H1 (cell line): ENCODE measurements at regions not wholly inside any gene's neighbourhood (a gene's known extent, or its start where the extent isn't known, plus 50 kb on each side); places are given as distances from the start of the nearest gene placed in this dataset.

Experiments
- CTCF ChIA-PET: fragments of 300-600 bp; sonication (Branson Sonifier 250); formaldehyde crosslinking; loops from one replicate; lab custom pipeline; 2021; ENCODE audit not compliant: partially characterized antibody; lab: Charles Lee
- POLR2A ChIA-PET: fragments of 300-600 bp; sonication (Branson Sonifier 250); formaldehyde crosslinking; loops from one replicate; lab custom pipeline; 2021; ENCODE audit warnings: inconsistent platforms; ENCODE audit not compliant: partially characterized antibody; lab: Charles Lee
- DNase-seq, 2 experiments: peaks; one replicate each; pipeline versions ENCODE4 v3.0.0 to v3.0.0-alpha.2; 2010 to 2022; ENCODE audit warnings: low spot score in 2 of 2, low read depth in 1 of 2, mixed read lengths in 1 of 2
- FAIRE-seq: peaks from 2 replicates; lab custom pipeline; 2011; peaks lifted over from hg19 to GRCh38; lab: Jason Lieb, UNC
- H2AFZ ChIP-seq: 2 replicates; pipeline ENCODE4 v1.8.1; 2012; ENCODE audit warnings: low read length, inconsistent platforms
- H2AK5ac ChIP-seq: 2 replicates; pipeline ENCODE4 v1.6.1; 2013; ENCODE audit warnings: low read depth, low read length
- H2BK120ac ChIP-seq: replicated peaks from 2 replicates; pipeline ENCODE3; 2013; ENCODE audit warnings: low read depth, low read length, inconsistent platforms
- H2BK12ac ChIP-seq: 2 replicates; pipeline ENCODE4 v1.6.1; 2013; ENCODE audit warnings: low read depth, low read length
- H2BK15ac ChIP-seq: 2 replicates; pipeline ENCODE4 v1.6.1; 2013; ENCODE audit warnings: low read length
- H2BK20ac ChIP-seq: 2 replicates; pipeline ENCODE4 v1.6.1; 2013; ENCODE audit warnings: low read length
- H2BK5ac ChIP-seq: 2 replicates; pipeline ENCODE4 v1.6.1; 2013; ENCODE audit warnings: low read depth, low read length
- H3K14ac ChIP-seq: 2 replicates; pipeline ENCODE4 v1.6.1; 2013; ENCODE audit warnings: inconsistent platforms; ENCODE audit not compliant: insufficient read length
- H3K18ac ChIP-seq: 2 replicates; pipeline ENCODE4 v1.6.1; 2013; ENCODE audit warnings: low read length; ENCODE audit errors: extremely low read depth
- H3K23ac ChIP-seq: 2 replicates; pipeline ENCODE4 v1.6.1; 2013; ENCODE audit warnings: inconsistent platforms; ENCODE audit not compliant: insufficient read length
- H3K23me2 ChIP-seq: 2 replicates; pipeline ENCODE4 v1.6.1; 2013; ENCODE audit warnings: low read depth, low read length
- H3K27ac ChIP-seq: 2 replicates; pipeline ENCODE4 v1.6.1; 2011; ENCODE audit warnings: low read depth, low read length, inconsistent platforms
- H3K27me3 ChIP-seq, 4 experiments: replicated peaks in 1 of 4; 1 replicate in 1 of 4; 2 replicates in 3 of 4; pipeline versions ENCODE4 v1.6.1 to v1.8.1; 2011 to 2013; ENCODE audit warnings: low read length in 3 of 4, mild to moderate bottlenecking in 3 of 4, inconsistent platforms in 2 of 4, mixed read lengths in 2 of 4, moderate library complexity in 1 of 4; ENCODE audit not compliant: control insufficient read depth in 3 of 4, insufficient read depth in 3 of 4; ENCODE audit errors: extremely low read depth in 1 of 4
- H3K36me3 ChIP-seq, 4 experiments: 2 replicates each; pipeline versions ENCODE4 v1.6.1 to v1.8.1; 2011 to 2013; ENCODE audit warnings: mild to moderate bottlenecking in 4 of 4, low read length in 3 of 4, moderate library complexity in 2 of 4, control low read depth in 1 of 4, inconsistent platforms in 1 of 4; ENCODE audit not compliant: insufficient read depth in 4 of 4, control insufficient read depth in 2 of 4
- H3K4ac ChIP-seq: replicated peaks from 2 replicates; pipeline ENCODE3; 2013; ENCODE audit warnings: low read length, low read depth, mixed read lengths, inconsistent platforms; ENCODE audit not compliant: insufficient read length
- H3K4me1 ChIP-seq, 4 experiments: replicated peaks in 1 of 4; 1 replicate in 1 of 4; 2 replicates in 3 of 4; pipeline versions ENCODE4 v1.6.1 to v1.8.1; 2011 to 2013; ENCODE audit warnings: low read length in 3 of 4, inconsistent platforms in 2 of 4, mixed read lengths in 1 of 4; ENCODE audit not compliant: insufficient read depth in 4 of 4, control insufficient read depth in 3 of 4
- H3K4me2 ChIP-seq, 2 experiments: 2 replicates each; pipeline versions ENCODE4 v1.6.1 to v1.8.1; 2011 to 2013; ENCODE audit warnings: low read depth in 2 of 2, low read length in 2 of 2, control low read depth in 1 of 2, inconsistent platforms in 1 of 2, mild to moderate bottlenecking in 1 of 2; ENCODE audit not compliant: insufficient read depth in 1 of 2
- H3K4me3 ChIP-seq, 4 experiments: fragments of 200-600, 300-600 bp in 1 of 4; sonication (generic), shearing (Covaris generic), sonication (Bioruptor Twin) in 1 of 4; 2 replicates each; pipeline versions ENCODE4 v1.5.1 to v1.8.1; 2011 to 2016; ENCODE audit warnings: low read length in 4 of 4, low read depth in 3 of 4, control low read depth in 2 of 4, inconsistent platforms in 2 of 4, mild to moderate bottlenecking in 2 of 4, mixed read lengths in 1 of 4, moderate library complexity in 1 of 4; ENCODE audit not compliant: insufficient read depth in 2 of 4; ENCODE audit errors: extremely low read depth in 1 of 4
- H3K56ac ChIP-seq: replicated peaks from 2 replicates; pipeline ENCODE3; 2013; ENCODE audit warnings: low read depth, mild to moderate bottlenecking, mixed read lengths, low read length, inconsistent platforms; ENCODE audit not compliant: insufficient read length
- H3K79me1 ChIP-seq: 2 replicates; pipeline ENCODE4 v1.6.1; 2013; ENCODE audit warnings: low read depth, low read length, control low read depth
- H3K79me2 ChIP-seq, 2 experiments: 2 replicates each; pipeline versions ENCODE4 v1.6.1 to v1.8.1; 2012 to 2013; ENCODE audit warnings: low read length in 2 of 2, mild to moderate bottlenecking in 2 of 2, inconsistent platforms in 1 of 2; ENCODE audit not compliant: insufficient read depth in 2 of 2, control insufficient read depth in 1 of 2
- H3K9ac ChIP-seq, 4 experiments: replicated peaks in 1 of 4; 1 replicate in 1 of 4; 2 replicates in 3 of 4; pipeline versions ENCODE4 v1.6.1 to v1.8.1; 2011 to 2013; ENCODE audit warnings: low read depth in 3 of 4, low read length in 3 of 4, control low read depth in 2 of 4, mild to moderate bottlenecking in 2 of 4, moderate library complexity in 2 of 4, inconsistent platforms in 1 of 4; ENCODE audit errors: extremely low read depth in 1 of 4
- H3K9me3 ChIP-seq, 2 experiments: 2 replicates each; pipeline versions ENCODE4 v1.6.1 to v1.8.1; 2012 to 2013; ENCODE audit warnings: mild to moderate bottlenecking in 2 of 2, moderate library complexity in 2 of 2, control low read depth in 1 of 2, inconsistent platforms in 1 of 2, low read depth in 1 of 2, low read length in 1 of 2, mixed read lengths in 1 of 2; ENCODE audit not compliant: insufficient read depth in 2 of 2
- H4K20me1 ChIP-seq, 2 experiments: replicated peaks in 1 of 2; 2 replicates each; pipeline versions ENCODE3 to v1.8.1; 2011 to 2013; ENCODE audit warnings: inconsistent platforms in 2 of 2, low read length in 2 of 2, mild to moderate bottlenecking in 1 of 2; ENCODE audit not compliant: insufficient read depth in 2 of 2, control insufficient read depth in 1 of 2
- H4K5ac ChIP-seq: 2 replicates; pipeline ENCODE4 v1.6.1; 2013; ENCODE audit warnings: low read length, low read depth, mixed read lengths, inconsistent platforms; ENCODE audit not compliant: insufficient read length
- H4K8ac ChIP-seq: 2 replicates; pipeline ENCODE4 v1.8.0; 2013; ENCODE audit warnings: mild to moderate bottlenecking, moderate library complexity, low read length, inconsistent platforms; ENCODE audit not compliant: insufficient read depth; ENCODE audit errors: extremely low read depth
- H4K91ac ChIP-seq: replicated peaks from 2 replicates; pipeline ENCODE3; 2013; ENCODE audit warnings: low read length, mixed read lengths, inconsistent platforms; ENCODE audit not compliant: insufficient read length
- ATF3 ChIP-seq: IDR thresholded peaks from 2 replicates; pipeline ENCODE4 v1.6.1; 2011; ENCODE audit warnings: low read depth, mild to moderate bottlenecking, low read length; ENCODE audit not compliant: insufficient read depth
- BCL11A ChIP-seq, 2 experiments: IDR thresholded peaks; one replicate each; pipeline ENCODE4 v1.6.1; 2011; ENCODE audit warnings: low read depth in 2 of 2, low read length in 2 of 2, mild to moderate bottlenecking in 2 of 2
- CREB1 ChIP-seq: IDR thresholded peaks from 2 replicates; pipeline ENCODE4 v1.6.1; 2012; ENCODE audit warnings: inconsistent platforms
- GABPA ChIP-seq: IDR thresholded peaks from 2 replicates; pipeline ENCODE4 v1.6.1; 2011; ENCODE audit warnings: mild to moderate bottlenecking, low read length, moderate library complexity, borderline replicate concordance; ENCODE audit not compliant: insufficient read depth
- SP2 ChIP-seq: IDR thresholded peaks from 2 replicates; pipeline ENCODE4 v1.6.1; 2012; ENCODE audit warnings: mild to moderate bottlenecking, low read length, inconsistent platforms
- WGBS, 2 experiments: shearing (Covaris generic) in 1 of 2; methylation state at CpG; one replicate each; pipeline versions ENCODE4 v1.1.6 to v1.1.7; 2013 to 2015; ENCODE audit warnings: low lambda C conversion rate in 2 of 2, mixed read lengths in 2 of 2, inconsistent platforms in 1 of 2, low coverage in 1 of 2, missing lambda C conversion rate in 1 of 2; ENCODE audit not compliant: insufficient replicate concordance in 2 of 2, insufficient coverage in 1 of 2, insufficient read length in 1 of 2; ENCODE audit errors: extremely low coverage in 1 of 2, missing lambda C conversion rate in 1 of 2; 5-methylcytosine and 5-hydroxymethylcytosine counted together

GRCh38 chr7:134370135-134370534 is 53.4 kb upstream of the SLC35B4 start:
- H3K79me1 ChIP-seq = no peaks in the 10 kb centered on the region
- H3K4ac ChIP-seq = no peak overlapping the region
- H3K4me3 ChIP-seq = no peak overlapping the region
- H2BK20ac ChIP-seq = no peak overlapping the region
- POLR2A ChIA-PET = no interaction called here
- no peak overlapping the region for H2BK12ac ChIP-seq
- no peak overlapping the region for H3K23ac ChIP-seq
- no peak overlapping the region for H2BK5ac ChIP-seq
- H4K91ac ChIP-seq = no peak overlapping the region
- no peaks in the 10 kb centered on the region for H4K20me1 ChIP-seq
- no peak overlapping the region for H3K56ac ChIP-seq
- H3K27ac ChIP-seq = no peak overlapping the region
- WGBS, 2 experiments = 86% methylated on average over 4 of the region's 4 CpGs; no CpG with 5 or more reads in 1 of the 2 experiments
- no peak overlapping the region for H3K18ac ChIP-seq
- no peaks in the 10 kb centered on the region for H3K9me3 ChIP-seq
- no peak overlapping the region for H2AFZ ChIP-seq
- H3K14ac ChIP-seq = no peak overlapping the region
- FAIRE-seq = no peak
- H2BK120ac ChIP-seq = no peak overlapping the region
- no peak for DNase-seq
- TF ChIP-seq ATF3 = no peak
- TF ChIP-seq CREB1 = no peak
- no peak for TF ChIP-seq SP2
- TF ChIP-seq GABPA = no peak
- TF ChIP-seq BCL11A (IDR thresholded peaks at IDR 0.05; ENCODE audit: low read depth in 2 of 2, low read length in 2 of 2) = no peak
- no peak overlapping the region for H3K4me2 ChIP-seq
- no peaks in the 10 kb centered on the region for H3K4me1 ChIP-seq
- no peak overlapping the region for H4K5ac ChIP-seq
- CTCF ChIA-PET = interaction anchor here (1.9 kb wide), 1 partner anchor 9 kb away, joined by 5 read pairs; no protein-coding TSS in a partner anchor
- no peaks in the 10 kb centered on the region for H3K79me2 ChIP-seq
- H3K23me2 ChIP-seq = no peaks in the 10 kb centered on the region
- H3K9ac ChIP-seq = no peak overlapping the region
- H3K36me3 ChIP-seq = no peaks in the 10 kb centered on the region
- H3K27me3 ChIP-seq = no peaks in the 10 kb centered on the region
- H2BK15ac ChIP-seq = no peak overlapping the region
- H4K8ac ChIP-seq = no peak overlapping the region
- no peak overlapping the region for H2AK5ac ChIP-seq
